ENCODE measurements at regions not wholly inside any gene's neighbourhood (a gene's known extent, or its start where the extent isn't known, plus 50 kb on each side); places are given as distances from the start of the nearest gene placed in this dataset.

DNA sequence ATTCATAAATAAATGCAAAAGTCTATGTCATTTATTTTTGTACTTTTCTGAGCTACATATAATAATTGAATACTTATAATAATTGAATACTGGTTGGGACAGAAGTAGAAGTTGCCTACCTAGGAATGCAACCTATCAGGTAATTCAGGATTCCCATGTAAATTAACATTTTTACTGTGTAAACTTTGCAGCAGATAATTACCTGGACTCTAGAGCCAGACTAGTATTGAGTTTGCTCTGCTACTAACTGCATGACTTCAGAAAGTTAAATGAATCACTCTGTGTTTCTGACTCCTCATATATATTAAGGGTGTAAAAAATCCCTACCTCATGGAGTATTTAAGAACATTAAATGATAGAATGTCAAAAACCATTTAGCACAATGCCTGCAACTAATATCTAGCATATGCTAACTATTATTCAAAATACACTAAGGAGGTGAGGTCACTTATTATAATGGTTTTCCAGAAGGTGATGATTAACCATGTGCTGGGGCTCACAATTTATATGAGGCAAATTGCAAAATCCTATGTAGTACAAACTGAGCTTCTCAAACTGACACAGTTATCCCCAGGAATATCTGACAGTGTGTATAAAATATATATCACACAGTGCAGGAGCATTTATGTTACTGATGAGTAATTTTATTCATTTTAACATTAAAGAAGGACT is 138.1 kb upstream of the ANO3 start:
- DNase-seq (ENCODE audit: low read depth), result no peak

DNA sequence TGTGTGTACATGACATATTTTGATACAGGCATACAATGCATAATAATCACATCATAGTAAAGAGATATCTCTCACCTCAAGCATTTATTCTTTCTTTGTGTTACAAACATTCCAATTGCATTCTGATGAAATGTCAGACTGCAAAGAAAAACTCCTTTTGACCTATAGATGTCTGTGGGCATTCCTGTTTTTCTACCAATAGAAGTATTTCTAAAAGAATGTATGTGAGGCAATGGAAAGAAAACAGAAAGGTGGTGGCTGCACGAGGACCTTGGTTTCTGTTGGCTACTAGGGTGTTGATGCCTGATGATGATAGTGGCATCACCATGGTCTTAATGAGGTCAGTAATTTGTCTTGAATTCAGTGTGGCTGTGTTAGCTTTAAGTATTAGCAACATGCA is 137.0 kb upstream of the ANO3 start:
- DNase-seq (ENCODE audit: low read depth), result peak; percentile 56

- DNase-seq (ENCODE audit: low read depth), result no peak
These were observed 133.3 kb upstream of the ANO3 start for GRCh38 chr11:26198532-26199096.

GRCh38 chr11:26199331-26200095 is 132.4 kb upstream of the ANO3 start:
- peak; percentile 83 for DNase-seq (ENCODE audit: low read depth)

DNA sequence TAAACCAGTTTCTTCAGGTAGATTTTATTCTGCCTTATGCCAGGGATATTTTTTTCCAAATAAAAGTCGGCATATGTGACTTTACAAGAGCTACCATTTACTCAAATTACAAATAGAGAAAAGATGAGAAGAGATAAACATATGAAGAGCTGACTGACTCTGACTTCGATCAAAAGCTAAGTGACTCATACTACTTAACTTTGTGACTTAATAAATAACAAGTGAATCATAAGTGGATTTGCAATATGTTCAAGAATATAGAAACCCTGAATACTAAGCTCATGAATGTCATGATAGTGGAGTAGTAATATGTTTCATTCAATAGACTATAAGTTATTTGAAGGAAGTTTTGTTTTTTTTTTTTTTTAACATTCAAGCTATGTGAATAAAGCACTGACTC is 130.5 kb upstream of the ANO3 start:
- peak; percentile 88 for DNase-seq (ENCODE audit: low read depth)

GRCh38 chr11:26202754-26203153 is 129.2 kb upstream of the ANO3 start:
- DNase-seq (ENCODE audit: low read depth), result no peak

- no peak for DNase-seq (ENCODE audit: low read depth)
These were observed 127.8 kb upstream of the ANO3 start for GRCh38 chr11:26204101-26204500.

DNA sequence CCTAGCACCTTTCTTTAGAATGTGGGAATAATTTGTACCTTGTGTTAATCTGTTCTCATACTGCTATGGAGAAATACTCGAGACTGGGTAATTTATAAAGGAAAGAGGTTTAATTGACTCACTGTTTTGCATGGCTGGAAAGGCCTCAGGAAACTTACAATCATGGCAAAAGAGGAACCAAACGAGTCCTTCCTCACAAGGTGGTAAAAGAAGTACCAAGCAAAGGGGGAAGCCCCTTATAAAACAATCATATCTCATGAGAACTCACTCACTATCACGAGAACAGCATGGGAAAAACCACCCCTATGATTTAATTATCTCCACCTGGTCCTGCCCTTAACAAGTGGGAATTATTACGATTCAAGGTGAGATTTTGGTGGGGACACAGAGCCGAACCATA is 127.1 kb upstream of the ANO3 start:
- DNase-seq (ENCODE audit: low read depth), result no peak

- DNase-seq (ENCODE audit: low read depth), result peak; percentile 86
These were observed 112.5 kb upstream of the ANO3 start for GRCh38 chr11:26219183-26220117.

DNA sequence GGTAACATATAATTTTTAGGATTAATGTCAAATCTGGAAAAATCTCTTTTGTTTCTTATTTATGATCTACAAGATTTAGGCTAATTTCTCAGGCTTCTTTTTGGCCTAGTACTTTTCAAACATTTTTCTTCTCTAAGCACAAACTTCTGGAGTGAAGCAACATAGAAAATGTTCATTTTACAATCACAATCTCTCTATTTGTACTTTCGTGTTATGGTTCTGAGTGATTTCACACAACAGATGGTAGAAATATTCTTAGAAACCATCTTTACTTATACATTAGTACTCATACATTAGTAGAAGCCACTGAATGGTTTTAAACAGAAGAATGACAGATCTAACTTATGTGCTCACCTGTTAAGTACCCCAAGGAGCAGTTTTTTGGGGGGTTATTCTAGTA is 106.3 kb upstream of the ANO3 start:
- no peak for DNase-seq (ENCODE audit: low read depth)

DNA sequence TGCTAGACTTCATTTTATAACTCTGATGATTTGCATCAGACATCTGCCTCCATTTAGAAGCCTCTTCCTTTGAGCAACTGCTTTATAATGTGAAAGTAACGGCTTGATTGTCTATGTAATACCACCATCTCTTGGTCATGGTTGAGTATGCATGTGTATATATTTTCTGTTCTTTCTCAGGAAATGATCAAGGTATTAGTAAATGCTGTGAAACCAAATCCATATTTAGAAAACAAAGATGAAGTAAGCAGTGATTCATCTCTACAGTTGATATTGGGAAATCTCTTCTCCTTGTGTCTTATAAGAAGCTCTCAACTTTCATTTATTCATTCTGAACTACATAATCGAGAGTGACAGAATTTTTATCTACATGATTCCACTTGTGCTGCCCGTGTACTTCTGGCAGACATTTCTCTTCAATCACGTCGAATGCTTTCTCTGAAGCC is 104.6 kb upstream of the ANO3 start:
- peak; percentile 93 for DNase-seq (ENCODE audit: low read depth)

GRCh38 chr11:26227883-26228502 is 103.9 kb upstream of the ANO3 start:
- DNase-seq (ENCODE audit: low read depth), result no peak

DNA sequence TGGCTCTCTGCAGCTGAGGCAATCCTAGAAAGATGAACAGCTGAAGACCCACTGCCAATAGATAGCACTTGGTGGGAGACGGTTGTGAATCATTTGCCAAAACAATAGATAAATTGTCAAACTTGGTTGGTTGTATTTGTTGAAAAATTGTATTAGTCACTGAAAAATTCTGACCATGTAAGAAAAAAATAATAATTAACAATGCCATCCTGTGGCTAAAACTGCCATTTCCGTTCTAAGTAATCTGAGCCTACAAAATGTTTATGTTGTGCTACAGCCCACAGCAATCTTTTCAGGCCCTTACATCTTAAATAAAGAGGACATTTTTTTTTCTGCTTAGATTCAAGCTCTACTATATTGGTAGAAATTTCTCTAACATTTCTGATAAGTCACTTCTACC is 103.2 kb upstream of the ANO3 start:
- peak; percentile 49 for DNase-seq (ENCODE audit: low read depth)

DNA sequence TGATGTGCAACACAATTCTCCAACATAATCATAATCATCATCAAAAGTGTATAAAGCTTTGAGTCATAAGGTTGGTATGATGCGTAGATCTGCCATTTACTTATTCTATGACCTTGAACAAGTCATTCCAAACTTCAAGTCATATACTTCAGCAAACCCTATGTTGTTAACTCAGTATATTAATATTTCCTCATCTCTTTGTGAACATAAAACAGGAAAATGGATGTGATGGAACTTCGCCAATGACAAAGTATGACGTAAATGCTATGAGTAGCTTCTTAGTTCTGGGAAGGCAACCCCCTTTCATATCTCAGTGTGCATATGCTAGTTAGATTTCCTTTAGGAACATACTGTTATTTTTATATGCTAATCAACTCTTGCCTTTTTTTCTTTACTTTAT is 102.7 kb upstream of the ANO3 start:
- DNase-seq (ENCODE audit: low read depth), result peak; percentile 97

DNA sequence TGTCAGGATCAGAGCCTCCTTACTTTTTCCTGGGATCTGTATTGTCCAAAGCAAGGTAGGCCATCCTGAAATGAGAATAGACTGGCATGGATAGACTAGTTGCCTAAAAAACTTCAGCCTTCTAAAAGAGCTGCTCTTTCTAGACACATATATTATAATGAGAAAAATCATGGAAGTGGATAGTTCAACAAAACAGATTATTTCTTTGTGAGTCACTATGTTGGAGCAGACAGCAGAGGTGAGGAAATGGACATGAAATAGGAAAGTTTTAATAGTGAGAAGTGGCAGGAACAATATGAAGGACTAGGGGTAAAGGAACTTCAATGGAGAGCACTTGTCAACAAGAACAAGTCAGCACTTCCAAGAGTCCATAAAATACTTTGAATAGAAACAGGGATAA is 101.9 kb upstream of the ANO3 start:
- DNase-seq (ENCODE audit: low read depth), result peak; percentile 54

DNA sequence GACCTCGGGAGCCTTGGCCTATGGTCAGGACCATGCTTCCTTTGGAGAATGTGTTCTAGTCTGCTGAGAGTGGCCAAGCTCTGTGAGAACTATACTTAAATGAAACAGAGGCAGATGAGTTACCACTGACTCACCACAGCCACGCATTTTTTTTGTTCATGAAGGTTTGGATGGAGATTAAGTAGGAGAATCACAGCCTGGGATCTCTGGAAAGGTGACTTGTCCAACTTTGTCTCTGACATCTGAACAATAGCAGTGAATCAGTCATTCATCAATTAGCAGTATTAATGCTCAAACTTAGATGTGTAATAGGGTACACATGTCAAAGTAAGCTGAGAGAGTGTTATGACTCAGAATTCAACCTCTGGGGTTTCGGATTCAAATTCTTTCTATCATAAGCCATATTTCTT is 100.7 kb upstream of the ANO3 start:
- peak; percentile 85 for DNase-seq (ENCODE audit: low read depth)

- DNase-seq (ENCODE audit: low read depth), result peak; percentile 43
These were observed 97.5 kb upstream of the ANO3 start for GRCh38 chr11:26234451-26234850.

DNA sequence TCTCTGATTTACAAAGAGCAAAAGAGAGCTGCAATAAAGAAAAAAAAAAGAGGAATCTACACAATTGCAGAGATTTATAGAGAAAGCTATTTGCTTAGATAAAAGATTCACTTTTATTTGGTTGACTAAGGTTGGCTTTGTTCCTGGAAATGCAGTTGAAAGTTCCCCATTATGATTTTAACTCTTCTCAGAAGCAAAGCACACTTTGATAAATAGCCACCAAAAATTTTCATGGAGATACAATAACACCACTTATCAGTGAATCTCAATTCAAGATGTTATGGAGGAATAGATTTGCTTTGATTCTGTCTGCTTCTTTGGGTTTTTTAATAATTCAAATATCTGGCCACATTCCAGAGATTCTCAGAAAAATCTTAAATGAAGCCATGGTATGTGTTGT is 88.5 kb upstream of the ANO3 start:
- DNase-seq (ENCODE audit: low read depth), result no peak

GRCh38 chr11:26244207-26244606 is 87.7 kb upstream of the ANO3 start:
- DNase-seq (ENCODE audit: low read depth), result no peak

GRCh38 chr11:26245046-26245445 is 86.9 kb upstream of the ANO3 start:
- no peak for DNase-seq (ENCODE audit: low read depth)

GRCh38 chr11:26247340-26247739 is 84.6 kb upstream of the ANO3 start:
- DNase-seq (ENCODE audit: low read depth), result peak; percentile 21

GRCh38 chr11:26248661-26249060 is 83.3 kb upstream of the ANO3 start:
- DNase-seq (ENCODE audit: low read depth), result no peak

Data from iris pigment epithelial cell (primary cell).